K562 (cell line): ENCODE measurements at regions not wholly inside any gene's neighbourhood (a gene's known extent, or its start where the extent isn't known, plus 50 kb on each side); places are given as distances from the start of the nearest gene placed in this dataset.

Experiments
- ATAC-seq: fragments of 200-7000 bp; cut with Tn5 transposase; 3 replicates; pipeline ENCODE4 v1.9.1; 2020; ENCODE audit warnings: moderate library complexity
- BruUV-seq: library from RNA; stranded (reverse); fragments of 400-500 nt; replicated peaks from 2 replicates; lab custom pipeline; 2021; lab: Mats Ljungman, UMichigan
- CTCF ChIA-PET: fragments of 300-600 bp; formaldehyde crosslinking; extraction: SDS; loops from one replicate; lab custom pipeline; 2021; ENCODE audit warnings: low intra/inter-chr PET ratio; lab: Yijun Ruan, JAX
- POLR2A ChIA-PET: fragments of 300-600, 350-650 bp; sonication (Branson Sonifier 250); formaldehyde crosslinking; extraction: SDS; loops from one replicate; lab custom pipeline; 2021; ENCODE audit warnings: antibody characterized with exemption, inconsistent platforms; lab: Yijun Ruan, JAX
- DNase-seq, 4 experiments: peaks; one replicate each; pipeline versions ENCODE4 v3.0.0 to v3.0.0-alpha.2; 2011 to 2018; ENCODE audit warnings: low spot score in 3 of 4, mixed read lengths in 3 of 4; ENCODE audit errors: extremely low read depth in 1 of 4
- FAIRE-seq: peaks from 2 replicates; lab custom pipeline; 2011; peaks lifted over from hg19 to GRCh38; lab: Jason Lieb, UNC
- H2AFZ ChIP-seq: 2 replicates; pipeline ENCODE4 v1.6.0; 2011; ENCODE audit warnings: low read depth, low read length, control low read depth, inconsistent platforms
- H3K27ac ChIP-seq: fragments of 200-600 bp; 3 replicates; pipeline ENCODE4 v1.8.0; 2011; ENCODE audit warnings: low read depth, mild to moderate bottlenecking, control low read depth, inconsistent platforms, low read length, moderate library complexity, mixed read lengths; ENCODE audit errors: extremely low read depth
- H3K27me3 ChIP-seq, 2 experiments: fragments of 300-600 bp in 1 of 2; 2 replicates in 1 of 2; 3 replicates in 1 of 2; pipeline versions ENCODE4 v1.6.0 to v1.8.0; 2011; ENCODE audit warnings: inconsistent platforms in 2 of 2, low read length in 2 of 2, mild to moderate bottlenecking in 1 of 2, mixed read lengths in 1 of 2, moderate library complexity in 1 of 2; ENCODE audit not compliant: control insufficient read depth in 2 of 2, insufficient read depth in 2 of 2
- H3K36me3 ChIP-seq: fragments of 300-600 bp; 3 replicates; pipeline ENCODE4 v1.8.0; 2011; ENCODE audit warnings: mild to moderate bottlenecking, low read length, inconsistent platforms; ENCODE audit not compliant: control insufficient read depth, insufficient read depth
- H3K4me1 ChIP-seq, 2 experiments: fragments of 200-600 bp in 1 of 2; replicated peaks in 1 of 2; 2 replicates in 1 of 2; 3 replicates in 1 of 2; pipeline versions ENCODE4 v1.5.1 to v1.8.0; 2011; ENCODE audit warnings: inconsistent platforms in 2 of 2, low read length in 2 of 2, mild to moderate bottlenecking in 1 of 2, mixed read lengths in 1 of 2, moderate library complexity in 1 of 2; ENCODE audit not compliant: control insufficient read depth in 2 of 2, insufficient read depth in 2 of 2
- H3K4me2 ChIP-seq: 2 replicates; pipeline ENCODE4 v1.6.1; 2011; ENCODE audit warnings: low read length, control low read depth, inconsistent platforms, mixed read lengths; ENCODE audit not compliant: insufficient read depth
- H3K4me3 ChIP-seq: fragments of 200-600 bp; sonication (generic), shearing (Covaris generic); 2 replicates; pipeline ENCODE4 v1.5.1; 2016; ENCODE audit warnings: control low read depth, inconsistent platforms
- H3K79me2 ChIP-seq: fragments of 200-600 bp; 3 replicates; pipeline ENCODE4 v1.8.0; 2011; ENCODE audit warnings: low read length, inconsistent platforms; ENCODE audit not compliant: control insufficient read depth, insufficient read depth
- H3K9ac ChIP-seq, 2 experiments: 2 replicates each; pipeline versions ENCODE4 v1.6.0 to v1.6.1; 2011; ENCODE audit warnings: low read depth in 2 of 2, low read length in 2 of 2, control low read depth in 1 of 2, inconsistent platforms in 1 of 2, mild to moderate bottlenecking in 1 of 2, mixed read lengths in 1 of 2; ENCODE audit not compliant: insufficient read depth in 1 of 2
- H3K9me1 ChIP-seq: one replicate; pipeline ENCODE4 v1.6.0; 2011; ENCODE audit warnings: inconsistent platforms, mild to moderate bottlenecking, low read length, moderate library complexity; ENCODE audit not compliant: control insufficient read depth, insufficient read depth
- H3K9me3 ChIP-seq: replicated peaks from 2 replicates; pipeline ENCODE4 v1.5.1; 2011; ENCODE audit warnings: low read depth, low read length, inconsistent platforms; ENCODE audit not compliant: control insufficient read depth, insufficient read depth
- H4K20me1 ChIP-seq: replicated peaks from 2 replicates; pipeline ENCODE4 v1.6.1; 2011; ENCODE audit warnings: low read length, inconsistent platforms, mixed read lengths; ENCODE audit not compliant: control insufficient read depth, insufficient read depth
- ATF2 ChIP-seq: sonication (generic); formaldehyde crosslinking; IDR thresholded peaks from 2 replicates; pipeline ENCODE4 v1.8.1; 2022; ENCODE audit warnings: missing genetic modification reagents
- ATF4 ChIP-seq: fragments of 450-650 bp; formaldehyde crosslinking; IDR thresholded peaks from 2 replicates; pipeline ENCODE4 v1.4.0; 2022; ENCODE audit warnings: mild to moderate bottlenecking, moderate library complexity
- GTF2E2 ChIP-seq: fragments of 200-800 bp; sonication (Bioruptor generic); IDR thresholded peaks from 2 replicates; pipeline ENCODE4 v1.6.1; 2016; ENCODE audit warnings: missing genetic modification characterization, missing compliant biosample characterization
- MCM3 ChIP-seq: fragments of 450-650 bp; IDR thresholded peaks from 2 replicates; pipeline ENCODE4 v1.6.1; 2016
- MECOM ChIP-seq: fragments of 250-450 bp; sonication (Bioruptor Pico); IDR thresholded peaks from 2 replicates; pipeline ENCODE4 v1.8.0; 2022; ENCODE audit warnings: inconsistent platforms
- MYBL2 ChIP-seq, 2 experiments: fragments of 450-650 bp in 1 of 2; sonication (generic) in 1 of 2; formaldehyde crosslinking in 1 of 2; IDR thresholded peaks; 2 replicates each; pipeline versions ENCODE4 v1.6.1 to v1.8.1; 2017 to 2022; ENCODE audit warnings: borderline replicate concordance in 1 of 2, inconsistent platforms in 1 of 2, low read depth in 1 of 2, mild to moderate bottlenecking in 1 of 2, missing genetic modification reagents in 1 of 2, moderate library complexity in 1 of 2
- SIN3B ChIP-seq: fragments of 450-650 bp; IDR thresholded peaks from 2 replicates; pipeline ENCODE4 v1.6.1; 2017; ENCODE audit warnings: low read depth, mild to moderate bottlenecking, moderate library complexity
- SLC30A9 ChIP-seq: fragments of 250-450 bp; sonication (Bioruptor Pico); IDR thresholded peaks from 2 replicates; pipeline ENCODE4 v1.8.0; 2022; ENCODE audit warnings: mild to moderate bottlenecking, moderate library complexity
- SMAD1 ChIP-seq: fragments of 150-350 bp; IDR thresholded peaks from 2 replicates; pipeline ENCODE4 v1.6.1; 2014; ENCODE audit warnings: low read length, low read depth; ENCODE audit not compliant: partially characterized antibody
- TFAP4 ChIP-seq: sonication (generic); formaldehyde crosslinking; IDR thresholded peaks from 2 replicates; pipeline ENCODE4 v1.8.0; 2022; ENCODE audit warnings: missing genetic modification reagents, mild to moderate bottlenecking, moderate library complexity, borderline replicate concordance
- USF2 ChIP-seq: sonication (generic); formaldehyde crosslinking; IDR thresholded peaks from 2 replicates; pipeline ENCODE4 v1.5.0; 2020; ENCODE audit warnings: missing genetic modification reagents
- ZHX1 ChIP-seq: fragments of 150-350 bp; conservative IDR thresholded peaks from 2 replicates; pipeline ENCODE4 v1.6.1; 2014; ENCODE audit warnings: low read length
- WGBS: fragments of 100-300 bp; shearing (Covaris generic); methylation state at CpG from one replicate; pipeline ENCODE4 v1.1.6; 2016; ENCODE audit warnings: low coverage, mixed read lengths; ENCODE audit not compliant: insufficient coverage; ENCODE audit errors: missing lambda C conversion rate; 5-methylcytosine and 5-hydroxymethylcytosine counted together
- in situ Hi-C: fragments of 300-500 bp; cut with MboI; formaldehyde crosslinking; loops from 4 replicates; pipeline ENCODE4 v1.15.0; 2018; ENCODE audit warnings: inconsistent platforms, mixed read lengths
- intact Hi-C: fragments of 100-400 bp; cut with micrococcal nuclease; formaldehyde crosslinking; loops from 2 replicates; pipeline ENCODE4 v1.14.2; 2022

GRCh38 chr16:86243123-86243473 lies 267.2 kb upstream of the FOXF1 start:
- Histone ChIP-seq H3K4me1 (no peaks in the 10 kb centered on the region), H3K9me1 (no peaks in the 10 kb centered on the region), H4K20me1 (no peaks in the 10 kb centered on the region), H3K27me3 (peaks cover 4 to 42% of the 10 kb centered on the region in 2 experiments; a peak in 4 of 5 replicates), H3K36me3 (no peaks in the 10 kb centered on the region), H2AFZ (no peak overlapping the region), H3K4me3 (no peak overlapping the region), H3K4me2 (no peak overlapping the region), H3K27ac (no peak overlapping the region), H3K9ac (no peak overlapping the region), H3K9me3 (no peaks in the 10 kb centered on the region), H3K79me2 (no peaks in the 10 kb centered on the region)
- DNase-seq, result no peak
- in situ Hi-C loops (no loop called here), intact Hi-C loops (no loop called here)
- no peak for FAIRE-seq
- CTCF ChIA-PET, result no interaction called here
- POLR2A ChIA-PET, result interaction anchor here (0.6 to 1.2 kb wide), 4 partner anchors 9 to 65 kb away, joined by 3 to 4 read pairs (median 3); no protein-coding TSS in a partner anchor
- ATAC-seq, result no peak
- BruUV-seq, result no TSS peak
- WGBS, result 0% methylated on average over 6 of the region's 6 CpGs
- TF ChIP-seq MYBL2 (IDR thresholded peaks at IDR 0.05; ENCODE audit: low read depth) (no peak), MYBL2 (CRISPR knock-in tag; IDR thresholded peaks at IDR 0.05; ENCODE audit: borderline replicate concordance) (no peak), USF2 (CRISPR knock-in tag) (no peak), SLC30A9 (no peak), ZHX1 (no peak), MCM3 (no peak), SMAD1 (no peak), GTF2E2 (tag) (no peak), SIN3B (no peak), ATF2 (CRISPR knock-in tag) (no peak), MECOM (CRISPR knock-in tag) (no peak), ATF4 (CRISPR knock-in tag) (no peak), TFAP4 (no peak)
- TF ChIP-seq, all 486 proteins: peak for 0
